Tibial nerve (tissue), 4 donors: ENCODE measurements at regions not wholly inside any gene's neighbourhood (a gene's known extent, or its start where the extent isn't known, plus 50 kb on each side); places are given as distances from the start of the nearest gene placed in this dataset.

Experiments
- DNase-seq, 2 donors: peaks; one replicate each; pipeline ENCODE4 v3.0.0-alpha.2; 2019; ENCODE audit warnings: low spot score in 2 of 2
- H3K27ac ChIP-seq, 4 donors: fragments of 200-600 bp; sonication (generic) in 3 of 4; one replicate each; pipeline ENCODE4 v1.5.1; 2017 to 2019; ENCODE audit warnings: mild to moderate bottlenecking in 1 of 4
- H3K27me3 ChIP-seq, 2 donors: fragments of 200-600 bp; sonication (generic) in 1 of 2; one replicate each; pipeline versions ENCODE4 v1.5.1 to v1.6.0; 2017 to 2019
- H3K36me3 ChIP-seq, 3 donors: fragments of 200-600 bp; sonication (generic); one replicate each; pipeline ENCODE4 v1.5.1; 2018 to 2019
- H3K4me1 ChIP-seq, 4 donors: fragments of 200-600 bp; sonication (generic) in 3 of 4; one replicate each; pipeline ENCODE4 v1.5.1; 2017 to 2019
- H3K4me3 ChIP-seq, 4 donors: fragments of 200-600 bp; sonication (generic) in 3 of 4; one replicate each; pipeline ENCODE4 v1.5.1; 2017 to 2019; ENCODE audit warnings: mild to moderate bottlenecking in 1 of 4, moderate library complexity in 1 of 4
- H3K9me3 ChIP-seq, 4 donors: fragments of 200-600 bp; sonication (generic) in 3 of 4; one replicate each; pipeline ENCODE4 v1.5.1; 2017 to 2019
- EP300 ChIP-seq, 2 donors: sonication (generic); formaldehyde crosslinking; IDR thresholded peaks; one replicate each; pipeline ENCODE4 v1.6.1; 2017; ENCODE audit warnings: antibody characterized with exemption in 2 of 2, mild to moderate bottlenecking in 1 of 2
- POLR2A ChIP-seq, 2 donors: fragments of 450-650 bp; IDR thresholded peaks; one replicate each; pipeline ENCODE4 v1.6.1; 2017; ENCODE audit warnings: antibody characterized with exemption in 2 of 2, mild to moderate bottlenecking in 2 of 2, moderate library complexity in 2 of 2
- WGBS, 2 donors: methylation state at CpG; one replicate each; pipeline ENCODE4 v1.1.5; 2018; 5-methylcytosine and 5-hydroxymethylcytosine counted together
- TF ChIP-seq, protein P1 (sequence below), 5 experiments: fragments of 200-600 bp in 3 of 5; fragments of 450-650 bp in 2 of 5; sonication (generic) in 3 of 5; IDR thresholded peaks; one replicate each; pipeline ENCODE4 v1.5.1; 2016 to 2019; ENCODE audit warnings: antibody characterized with exemption in 5 of 5, mild to moderate bottlenecking in 3 of 5, moderate library complexity in 2 of 5

DNA sequence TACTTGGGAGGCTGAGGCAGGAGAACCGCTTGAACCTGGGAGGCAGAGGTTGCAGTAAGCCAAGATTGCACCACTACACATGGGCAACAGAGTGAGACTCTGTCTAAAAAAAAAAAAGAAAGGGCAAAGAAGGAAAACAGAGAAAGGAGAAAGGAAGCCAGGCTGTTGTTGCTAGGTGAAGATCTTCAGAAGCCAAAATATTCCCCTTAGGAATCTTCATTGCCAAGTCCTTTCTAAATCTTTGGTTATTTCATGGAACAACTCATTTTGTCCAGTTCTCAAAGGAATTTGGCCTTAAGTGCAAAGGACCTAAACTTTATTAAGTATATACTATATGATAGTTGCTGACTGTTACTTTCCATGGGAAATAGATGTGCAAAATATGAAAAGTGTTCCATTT, 59.2 kb upstream of the OSBPL11 start:
- no peak overlapping the region for H3K27ac ChIP-seq
- no peak overlapping the region for H3K4me3 ChIP-seq

DNA sequence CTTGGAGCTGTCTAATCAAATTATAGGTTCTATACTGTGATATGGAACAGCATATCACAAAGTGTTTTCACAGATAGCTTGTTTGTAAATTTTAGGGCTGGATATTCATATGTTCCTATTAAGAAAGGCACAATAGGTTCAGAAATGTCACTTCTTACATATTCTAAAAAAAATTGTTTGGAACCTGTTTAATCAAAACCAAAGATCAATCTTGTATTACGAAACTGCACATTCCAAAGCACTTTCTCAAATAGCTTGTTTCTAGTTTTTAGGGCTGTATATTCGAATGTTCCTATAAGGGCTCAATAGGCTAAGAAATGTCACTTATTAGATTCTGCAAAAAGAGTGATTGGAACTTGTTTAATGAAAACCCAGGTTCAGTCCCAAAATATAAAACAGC, 67.4 kb upstream of the OSBPL11 start:
- no peak for DNase-seq
- no peaks in the 10 kb centered on the region for H3K9me3 ChIP-seq
- TF ChIP-seq, protein P1, sequence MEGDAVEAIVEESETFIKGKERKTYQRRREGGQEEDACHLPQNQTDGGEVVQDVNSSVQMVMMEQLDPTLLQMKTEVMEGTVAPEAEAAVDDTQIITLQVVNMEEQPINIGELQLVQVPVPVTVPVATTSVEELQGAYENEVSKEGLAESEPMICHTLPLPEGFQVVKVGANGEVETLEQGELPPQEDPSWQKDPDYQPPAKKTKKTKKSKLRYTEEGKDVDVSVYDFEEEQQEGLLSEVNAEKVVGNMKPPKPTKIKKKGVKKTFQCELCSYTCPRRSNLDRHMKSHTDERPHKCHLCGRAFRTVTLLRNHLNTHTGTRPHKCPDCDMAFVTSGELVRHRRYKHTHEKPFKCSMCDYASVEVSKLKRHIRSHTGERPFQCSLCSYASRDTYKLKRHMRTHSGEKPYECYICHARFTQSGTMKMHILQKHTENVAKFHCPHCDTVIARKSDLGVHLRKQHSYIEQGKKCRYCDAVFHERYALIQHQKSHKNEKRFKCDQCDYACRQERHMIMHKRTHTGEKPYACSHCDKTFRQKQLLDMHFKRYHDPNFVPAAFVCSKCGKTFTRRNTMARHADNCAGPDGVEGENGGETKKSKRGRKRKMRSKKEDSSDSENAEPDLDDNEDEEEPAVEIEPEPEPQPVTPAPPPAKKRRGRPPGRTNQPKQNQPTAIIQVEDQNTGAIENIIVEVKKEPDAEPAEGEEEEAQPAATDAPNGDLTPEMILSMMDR (IDR thresholded peaks at IDR 0.05) = no peak
- no peak for TF ChIP-seq EP300 (IDR thresholded peaks at IDR 0.05)
- no peak for TF ChIP-seq POLR2A (IDR thresholded peaks at IDR 0.05)
- no peaks in the 10 kb centered on the region for H3K4me1 ChIP-seq
- no peak overlapping the region for H3K4me3 ChIP-seq
- 93 to 96% methylated on average over 2 of the region's 2 CpGs for WGBS, 2 donors
- no peaks in the 10 kb centered on the region for H3K36me3 ChIP-seq
- H3K27me3 ChIP-seq = no peaks in the 10 kb centered on the region
- H3K27ac ChIP-seq = no peak overlapping the region

More for the DNA sequence above, 59.2 kb upstream of the OSBPL11 start:
- no peak for DNase-seq
- H3K9me3 ChIP-seq = no peaks in the 10 kb centered on the region
- WGBS, 2 donors = 81 to 100% methylated on average over 1 of the region's 1 CpG
- H3K36me3 ChIP-seq = no peaks in the 10 kb centered on the region
- no peaks in the 10 kb centered on the region for H3K4me1 ChIP-seq
- H3K27me3 ChIP-seq = no peaks in the 10 kb centered on the region
- TF ChIP-seq POLR2A (IDR thresholded peaks at IDR 0.05) (no peak), EP300 (IDR thresholded peaks at IDR 0.05) (no peak)
- TF ChIP-seq, protein P1 (IDR thresholded peaks at IDR 0.05) = no peak

DNA sequence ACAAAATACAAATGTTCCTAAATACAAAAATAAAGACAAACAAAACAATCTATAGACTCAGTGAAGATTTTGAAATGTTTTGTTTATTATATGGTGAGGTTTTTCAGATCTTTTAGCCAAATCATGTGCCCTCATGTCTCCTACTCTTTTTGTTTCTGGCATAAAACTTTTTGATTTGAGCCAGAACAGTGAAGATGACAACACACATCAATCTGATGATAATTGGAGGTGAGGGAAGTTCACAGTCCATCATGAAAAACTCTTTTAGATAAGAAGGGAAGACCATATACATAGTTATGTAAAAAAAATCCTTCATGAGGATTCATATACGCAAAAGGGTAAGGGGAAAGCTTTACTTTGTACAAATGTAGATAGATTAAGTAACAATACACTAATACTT, 75.1 kb upstream of the OSBPL11 start:
- 95 to 100% methylated on average over 1 of the region's 1 CpG for whole genome bisulfite sequencing, 2 donors

DNA sequence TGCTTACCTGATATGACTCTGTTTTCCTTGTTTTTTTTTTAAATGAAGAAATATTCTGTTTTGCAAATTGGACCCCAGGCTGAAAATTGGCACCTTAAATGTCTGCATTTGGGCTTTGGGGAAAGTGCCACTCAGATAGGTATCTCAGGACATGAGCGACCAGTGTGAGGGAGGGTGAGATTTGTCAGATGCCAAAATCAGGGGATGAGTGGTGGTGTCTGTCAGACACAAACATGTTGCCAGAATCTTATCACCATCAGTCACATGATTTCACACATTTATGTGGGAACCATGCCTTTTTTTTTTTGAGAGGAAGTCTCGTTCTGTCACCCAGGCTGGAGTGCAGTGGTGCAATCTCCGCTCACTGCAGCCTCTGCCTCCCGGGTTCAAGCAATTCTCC, 75.6 kb upstream of the OSBPL11 start:
- Histone ChIP-seq H3K36me3 (no peaks in the 10 kb centered on the region), H3K27ac (no peak overlapping the region), H3K27me3 (no peaks in the 10 kb centered on the region), H3K4me3 (no peak overlapping the region), H3K9me3 (no peaks in the 10 kb centered on the region), H3K4me1 (peaks cover 0 to 9% (median 0%) of the 10 kb centered on the region in 4 donors)
- 95 to 97% methylated on average over 4 of the region's 4 CpGs for WGBS, 2 donors
- no peak for TF ChIP-seq POLR2A (IDR thresholded peaks at IDR 0.05)
- no peak for TF ChIP-seq EP300 (IDR thresholded peaks at IDR 0.05)
- TF ChIP-seq, protein P1 (IDR thresholded peaks at IDR 0.05) = no peak
- no peak for DNase-seq

More for the DNA sequence above, 75.1 kb upstream of the OSBPL11 start:
- Histone ChIP-seq H3K27ac (no peak overlapping the region), H3K36me3 (no peaks in the 10 kb centered on the region), H3K4me1 (peaks cover 0 to 9% (median 0%) of the 10 kb centered on the region in 4 donors), H3K9me3 (no peaks in the 10 kb centered on the region), H3K4me3 (no peak overlapping the region), H3K27me3 (no peaks in the 10 kb centered on the region)
- no peak for DNase-seq
- TF ChIP-seq EP300 (IDR thresholded peaks at IDR 0.05) (no peak), POLR2A (IDR thresholded peaks at IDR 0.05) (no peak)
- TF ChIP-seq, protein P1 (IDR thresholded peaks at IDR 0.05) = no peak

DNA sequence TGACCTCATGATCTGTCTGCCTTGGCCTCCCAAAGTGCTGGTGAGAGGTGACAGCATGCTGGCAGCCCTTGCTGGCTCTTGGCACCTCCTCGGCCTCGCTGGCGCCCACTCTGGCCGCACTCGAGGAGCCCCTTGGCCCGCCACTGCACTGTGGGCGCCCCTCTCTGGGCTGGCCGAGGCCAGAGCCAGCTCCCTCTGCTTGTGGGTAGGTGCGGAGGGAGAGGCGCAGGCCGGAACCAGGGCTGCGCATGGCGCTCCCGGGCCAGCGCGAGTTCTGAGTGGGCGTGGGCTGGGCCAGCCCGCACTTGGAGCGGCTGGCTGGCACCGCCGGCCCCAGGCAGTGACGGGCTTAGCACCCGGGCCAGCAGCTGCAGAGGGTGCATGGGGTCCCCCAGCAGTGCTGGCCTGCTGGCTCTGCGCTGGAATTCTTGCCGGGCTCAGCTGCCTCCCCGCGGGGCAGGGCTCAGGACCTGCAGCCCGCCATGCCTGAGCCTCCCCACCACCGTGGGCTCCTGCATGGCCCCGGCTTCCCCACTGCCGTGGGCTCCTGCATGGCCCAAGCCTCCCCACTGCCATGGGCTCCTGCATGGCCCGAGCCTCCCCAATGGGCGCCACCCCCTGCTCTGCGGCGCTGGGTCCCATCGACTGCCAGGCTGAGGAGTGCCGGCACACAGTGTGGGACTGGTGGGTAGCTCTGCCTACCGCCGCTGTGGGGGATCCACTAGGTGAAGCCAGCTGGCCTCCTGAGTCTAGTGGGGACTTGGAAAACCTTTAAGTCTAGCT, 76.4 kb upstream of the OSBPL11 start:
- Histone ChIP-seq H3K27me3 (no peaks in the 10 kb centered on the region), H3K4me1 (peaks cover 0 to 9% (median 0%) of the 10 kb centered on the region in 4 donors), H3K27ac (no peak overlapping the region), H3K36me3 (no peaks in the 10 kb centered on the region), H3K4me3 (no peak overlapping the region), H3K9me3 (no peaks in the 10 kb centered on the region)
- DNase-seq = no peak
- 95% methylated on average over 16 to 26 of the region's 39 CpGs for WGBS, 2 donors
- TF ChIP-seq EP300 (IDR thresholded peaks at IDR 0.05) = no peak
- TF ChIP-seq, protein P1 (IDR thresholded peaks at IDR 0.05) = no peak
- no peak for TF ChIP-seq POLR2A (IDR thresholded peaks at IDR 0.05)
